Ovary (tissue), 3 donors: ENCODE measurements at regions not wholly inside any gene's neighbourhood (a gene's known extent, or its start where the extent isn't known, plus 50 kb on each side); places are given as distances from the start of the nearest gene placed in this dataset.

ENCODE experiments used
- EP300 ChIP-seq: sonication (generic); formaldehyde crosslinking; IDR thresholded peaks from one replicate; pipeline ENCODE4 v1.6.1; 2017; ENCODE audit warnings: antibody characterized with exemption
- POLR2A ChIP-seq: fragments of 450-650 bp; IDR thresholded peaks from one replicate; pipeline ENCODE4 v1.6.1; 2017; ENCODE audit warnings: antibody characterized with exemption, mild to moderate bottlenecking, moderate library complexity
- TF ChIP-seq, protein P1 (sequence below), 3 donors: fragments of 450-650 bp in 2 of 3; fragments of 200-600 bp in 1 of 3; IDR thresholded peaks; one replicate each; pipeline versions ENCODE4 v1.5.1 to v1.8.0; 2016 to 2022; ENCODE audit warnings: antibody characterized with exemption in 3 of 3, mild to moderate bottlenecking in 1 of 3
- donor health status: DM: no; HTN: no; CAD: no.

GRCh38 chr18:8928847-8929780, 173.4 kb upstream of the NDUFV2 start:
- TF ChIP-seq, protein P1, sequence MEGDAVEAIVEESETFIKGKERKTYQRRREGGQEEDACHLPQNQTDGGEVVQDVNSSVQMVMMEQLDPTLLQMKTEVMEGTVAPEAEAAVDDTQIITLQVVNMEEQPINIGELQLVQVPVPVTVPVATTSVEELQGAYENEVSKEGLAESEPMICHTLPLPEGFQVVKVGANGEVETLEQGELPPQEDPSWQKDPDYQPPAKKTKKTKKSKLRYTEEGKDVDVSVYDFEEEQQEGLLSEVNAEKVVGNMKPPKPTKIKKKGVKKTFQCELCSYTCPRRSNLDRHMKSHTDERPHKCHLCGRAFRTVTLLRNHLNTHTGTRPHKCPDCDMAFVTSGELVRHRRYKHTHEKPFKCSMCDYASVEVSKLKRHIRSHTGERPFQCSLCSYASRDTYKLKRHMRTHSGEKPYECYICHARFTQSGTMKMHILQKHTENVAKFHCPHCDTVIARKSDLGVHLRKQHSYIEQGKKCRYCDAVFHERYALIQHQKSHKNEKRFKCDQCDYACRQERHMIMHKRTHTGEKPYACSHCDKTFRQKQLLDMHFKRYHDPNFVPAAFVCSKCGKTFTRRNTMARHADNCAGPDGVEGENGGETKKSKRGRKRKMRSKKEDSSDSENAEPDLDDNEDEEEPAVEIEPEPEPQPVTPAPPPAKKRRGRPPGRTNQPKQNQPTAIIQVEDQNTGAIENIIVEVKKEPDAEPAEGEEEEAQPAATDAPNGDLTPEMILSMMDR (IDR thresholded peaks at IDR 0.05), result no peak
- no peak for TF ChIP-seq POLR2A
- no peak for TF ChIP-seq EP300
